ENCODE measurements at regions not wholly inside any gene's neighbourhood (a gene's known extent, or its start where the extent isn't known, plus 50 kb on each side); places are given as distances from the start of the nearest gene placed in this dataset.

GRCh38 chr10:71063401-71063800 lies 149.0 kb upstream of the UNC5B start:
- BruUV-seq (replicated peaks), result no TSS peak
- intact Hi-C loops (cut with micrococcal nuclease; ENCODE audit: unreplicated experiment), result loop anchor here (5.0 kb wide), 1 partner anchor 136 kb away; no protein-coding TSS in a partner anchor
- TF ChIP-seq CTCF (IDR thresholded peaks at IDR 0.05; ENCODE audit: insufficient read depth in 1 of 2, low read depth in 1 of 2, low read length in 1 of 2, severe bottlenecking in 1 of 2, unreplicated experiment in 1 of 2), result no peak
- Mint-ChIP-seq H3K27me3 (ENCODE audit: insufficient read depth, unreplicated experiment) (peaks cover 5% of the 10 kb centered on the region), H3K36me3 (ENCODE audit: insufficient read depth, unreplicated experiment) (no peaks in the 10 kb centered on the region), H3K4me1 (ENCODE audit: low read depth, unreplicated experiment) (no peaks in the 10 kb centered on the region), H3K27ac (ENCODE audit: unreplicated experiment) (no peak overlapping the region), H3K9me3 (ENCODE audit: unreplicated experiment) (no peaks in the 10 kb centered on the region), H3K4me3 (ENCODE audit: unreplicated experiment) (no peak overlapping the region)
- H3K9me3 ChIP-seq, result no peaks in the 10 kb centered on the region
- H3K4me1 ChIP-seq, result no peaks in the 10 kb centered on the region
- H3K27me3 ChIP-seq (replicated peaks; ENCODE audit: control insufficient read depth, insufficient read depth, low read length), result no peaks in the 10 kb centered on the region; the same call in 1 of the 2 replicates
- CTCF ChIA-PET, result interaction anchor here (0.6 to 1.3 kb wide), 3 partner anchors 13 to 746 kb away, joined by 3 to 4 read pairs (median 3); no protein-coding TSS in a partner anchor
- no peak for DNase-seq
- POLR2A ChIA-PET, result no interaction called here
- H3K36me3 ChIP-seq (ENCODE audit: control insufficient read depth, insufficient read depth, low read length), result no peaks in the 10 kb centered on the region
- no peak overlapping the region for H3K4me3 ChIP-seq (ENCODE audit: low read depth, low read length)

GRCh38 chr10:71064413-71065118 lies 147.8 kb upstream of the UNC5B start:
- no peak overlapping the region for H3K4me3 ChIP-seq (ENCODE audit: low read depth, low read length)
- CTCF ChIA-PET, result interaction anchor here (0.5 to 1.3 kb wide), 3 partner anchors 12 to 144 kb away, joined by 3 to 5 read pairs (median 4); no protein-coding TSS in a partner anchor

GRCh38 chr10:71065659-71066058 lies 146.7 kb upstream of the UNC5B start:
- H3K9me3 Mint-ChIP-seq (ENCODE audit: unreplicated experiment), result no peaks in the 10 kb centered on the region
- Histone ChIP-seq H3K9me3 (no peaks in the 10 kb centered on the region), H3K36me3 (ENCODE audit: control insufficient read depth, insufficient read depth, low read length) (no peaks in the 10 kb centered on the region), H3K4me1 (no peaks in the 10 kb centered on the region), H3K4me3 (ENCODE audit: low read depth, low read length) (no peak overlapping the region), H3K27me3 (replicated peaks; ENCODE audit: control insufficient read depth, insufficient read depth, low read length) (no peaks in the 10 kb centered on the region)
- POLR2A ChIA-PET, result no interaction called here
- BruUV-seq (replicated peaks), result no TSS peak
- TF ChIP-seq CTCF (IDR thresholded peaks at IDR 0.05; ENCODE audit: insufficient read depth in 1 of 2, low read depth in 1 of 2, low read length in 1 of 2, severe bottlenecking in 1 of 2, unreplicated experiment in 1 of 2), result no peak
- CTCF ChIA-PET, result no interaction called here
- H3K27ac Mint-ChIP-seq (ENCODE audit: unreplicated experiment), result no peak overlapping the region
- no peak for DNase-seq
- peaks cover 7% of the 10 kb centered on the region for H3K27me3 Mint-ChIP-seq (ENCODE audit: insufficient read depth, unreplicated experiment)
- H3K4me1 Mint-ChIP-seq (ENCODE audit: low read depth, unreplicated experiment), result no peaks in the 10 kb centered on the region
- intact Hi-C loops (cut with micrococcal nuclease; ENCODE audit: unreplicated experiment), result no loop called here
- no peaks in the 10 kb centered on the region for H3K36me3 Mint-ChIP-seq (ENCODE audit: insufficient read depth, unreplicated experiment)
- H3K4me3 Mint-ChIP-seq (ENCODE audit: unreplicated experiment), result no peak overlapping the region

More at GRCh38 chr10:71064413-71065118, 147.8 kb upstream of the UNC5B start:
- intact Hi-C loops (cut with micrococcal nuclease; ENCODE audit: unreplicated experiment), result loop anchor here (5.0 kb wide), 1 partner anchor 137 kb away; no protein-coding TSS in a partner anchor
- POLR2A ChIA-PET, result no interaction called here
- Histone ChIP-seq H3K4me1 (no peaks in the 10 kb centered on the region), H3K9me3 (no peaks in the 10 kb centered on the region), H3K36me3 (ENCODE audit: control insufficient read depth, insufficient read depth, low read length) (no peaks in the 10 kb centered on the region), H3K27me3 (replicated peaks; ENCODE audit: control insufficient read depth, insufficient read depth, low read length) (no peaks in the 10 kb centered on the region; the same call in 1 of the 2 replicates)
- no peak overlapping the region for H3K4me3 Mint-ChIP-seq (ENCODE audit: unreplicated experiment)
- no peak for DNase-seq
- no TSS peak for BruUV-seq (replicated peaks)
- no peak overlapping the region for H3K27ac Mint-ChIP-seq (ENCODE audit: unreplicated experiment)
- peak in 1 of 2 experiments; percentile 17 for TF ChIP-seq CTCF (IDR thresholded peaks at IDR 0.05; ENCODE audit: insufficient read depth in 1 of 2, low read depth in 1 of 2, low read length in 1 of 2, severe bottlenecking in 1 of 2, unreplicated experiment in 1 of 2)
- H3K27me3 Mint-ChIP-seq (ENCODE audit: insufficient read depth, unreplicated experiment), result peaks cover 5% of the 10 kb centered on the region
- H3K9me3 Mint-ChIP-seq (ENCODE audit: unreplicated experiment), result no peaks in the 10 kb centered on the region
- no peaks in the 10 kb centered on the region for H3K36me3 Mint-ChIP-seq (ENCODE audit: insufficient read depth, unreplicated experiment)
- H3K4me1 Mint-ChIP-seq (ENCODE audit: low read depth, unreplicated experiment), result no peaks in the 10 kb centered on the region

All from Caco-2 (cell line).